ENCODE measurements at regions not wholly inside any gene's neighbourhood (a gene's known extent, or its start where the extent isn't known, plus 50 kb on each side); places are given as distances from the start of the nearest gene placed in this dataset.
"Not testable (repeated sequence)": the region's sequence is repeated elsewhere in the genome, so short reads cannot be mapped to it uniquely, and the experiment has no call there.

DNA sequence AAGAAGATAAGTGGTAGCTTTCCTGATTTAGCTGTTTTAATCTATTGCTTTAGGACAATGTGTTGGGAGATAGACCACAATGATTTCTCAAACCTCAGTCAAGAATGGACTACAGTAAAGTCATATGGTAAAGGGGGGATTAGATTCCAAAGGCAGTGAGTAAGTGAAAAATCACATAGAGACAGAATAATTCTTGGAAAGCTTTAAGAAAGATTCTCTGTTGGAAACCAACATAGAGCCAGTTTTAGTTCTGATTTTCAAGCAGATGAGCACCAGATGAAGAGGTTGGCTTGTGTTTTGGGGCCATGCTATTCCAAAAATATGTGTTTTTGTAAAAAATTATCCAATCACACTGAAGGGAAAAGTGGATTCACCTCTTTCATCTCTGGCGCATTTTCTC, 256.8 kb upstream of the RPS23 start:
- H2AFZ ChIP-seq (ENCODE audit: low read length) = no peak overlapping the region
- intact Hi-C loops (cut with micrococcal nuclease; ENCODE audit: unreplicated experiment) = no loop called here
- BruUV-seq (replicated peaks) = no TSS peak
- peaks cover 22% of the 10 kb centered on the region for H3K9me3 ChIP-seq (ENCODE audit: low read length)
- DNase-seq (ENCODE audit: low spot score) (no peak), FAIRE-seq (no peak), ATAC-seq (no peak)
- no peak overlapping the region for H3K4me2 ChIP-seq (ENCODE audit: low read depth, low read length)
- H3K4me1 ChIP-seq (ENCODE audit: insufficient read depth, low read length) = peaks cover 8% of the 10 kb centered on the region; the same call in 1 of the 2 replicates
- no peak overlapping the region for H3K4me3 ChIP-seq (replicated peaks in 1 of 3; ENCODE audit: insufficient read depth in 1 of 3, low read depth in 2 of 3, low read length in 3 of 3)
- no peak overlapping the region for H3K9ac ChIP-seq (ENCODE audit: insufficient read depth, low read depth, low read length)
- no peak overlapping the region for H3K27ac ChIP-seq (ENCODE audit: extremely low read length, insufficient read depth, low read length)
- no peaks in the 10 kb centered on the region for H3K79me2 ChIP-seq (ENCODE audit: insufficient read depth, low read length)
- in situ Hi-C loops (cut with HindIII; ENCODE audit: extremely low pct_ligation_motif_present, low pct_unique_long_range_greater_than_20kb) = no loop called here
- no peaks in the 10 kb centered on the region for H3K36me3 ChIP-seq (replicated peaks in 1 of 2; ENCODE audit: control insufficient read depth in 1 of 2, insufficient read depth in 2 of 2, low read length in 2 of 2)
- ChIA-PET POLR2A (no interaction called here), CTCF (ENCODE audit: low intra/inter-chr PET ratio, low total read pairs) (no interaction called here)
- no peak for TF ChIP-seq ZFP90 (CRISPR knock-in tag; IDR thresholded peaks at IDR 0.05; ENCODE audit: borderline replicate concordance)
- no peak for TF ChIP-seq U2AF2 (IDR thresholded peaks at IDR 0.05; ENCODE audit: low read depth, low read length)
- no peak for TF ChIP-seq ATAD3A (CRISPR knock-in tag; IDR thresholded peaks at IDR 0.05)
- no peak for TF ChIP-seq MAFG (CRISPR knock-in tag; IDR thresholded peaks at IDR 0.05)
- TF ChIP-seq, protein P1, sequence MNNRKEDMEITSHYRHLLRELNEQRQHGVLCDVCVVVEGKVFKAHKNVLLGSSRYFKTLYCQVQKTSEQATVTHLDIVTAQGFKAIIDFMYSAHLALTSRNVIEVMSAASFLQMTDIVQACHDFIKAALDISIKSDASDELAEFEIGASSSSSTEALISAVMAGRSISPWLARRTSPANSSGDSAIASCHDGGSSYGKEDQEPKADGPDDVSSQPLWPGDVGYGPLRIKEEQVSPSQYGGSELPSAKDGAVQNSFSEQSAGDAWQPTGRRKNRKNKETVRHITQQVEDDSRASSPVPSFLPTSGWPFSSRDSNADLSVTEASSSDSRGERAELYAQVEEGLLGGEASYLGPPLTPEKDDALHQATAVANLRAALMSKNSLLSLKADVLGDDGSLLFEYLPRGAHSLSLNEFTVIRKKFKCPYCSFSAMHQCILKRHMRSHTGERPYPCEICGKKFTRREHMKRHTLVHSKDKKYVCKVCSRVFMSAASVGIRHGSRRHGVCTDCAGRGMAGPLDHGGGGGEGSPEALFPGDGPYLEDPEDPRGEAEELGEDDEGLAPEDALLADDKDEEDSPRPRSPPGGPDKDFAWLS (CRISPR knock-in tag; IDR thresholded peaks at IDR 0.05; ENCODE audit: borderline replicate concordance) = no peak
- WGBS (ENCODE audit: low lambda C conversion rate) = 88% methylated on average over 1 of the region's 1 CpG
- no peaks in the 10 kb centered on the region for H3K27me3 ChIP-seq (ENCODE audit: control insufficient read depth in 1 of 2, insufficient read depth in 2 of 2, low read length in 2 of 2)
- no peaks in the 10 kb centered on the region for H4K20me1 ChIP-seq (ENCODE audit: insufficient read depth, low read length)

DNA sequence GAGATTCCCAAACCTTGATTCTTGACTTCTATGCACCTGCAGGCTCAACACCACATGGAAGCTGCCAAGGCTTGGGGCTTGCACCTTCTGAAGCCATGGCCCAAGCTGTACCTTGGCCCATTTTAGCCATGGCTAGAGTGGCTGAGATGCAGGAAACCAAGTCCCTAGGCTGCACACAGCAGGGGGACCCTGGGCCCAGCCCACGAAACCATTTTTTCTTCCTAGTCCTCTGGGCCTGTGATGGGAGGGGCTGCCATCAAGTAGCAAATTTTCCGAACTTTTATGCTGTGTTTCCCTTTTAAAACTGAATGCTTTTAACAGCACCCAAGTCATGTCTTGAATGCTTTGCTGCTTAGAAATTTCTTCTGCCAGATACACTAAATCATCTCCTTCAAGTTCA, 253.9 kb upstream of the RPS23 start:
- H3K79me2 ChIP-seq (ENCODE audit: insufficient read depth, low read length); FAIRE-seq; DNase-seq (ENCODE audit: low spot score); H4K20me1 ChIP-seq (ENCODE audit: insufficient read depth, low read length); intact Hi-C loops (cut with micrococcal nuclease; ENCODE audit: unreplicated experiment); H2AFZ ChIP-seq (ENCODE audit: low read length); H3K4me3 ChIP-seq (replicated peaks in 1 of 3; ENCODE audit: insufficient read depth in 1 of 3, low read depth in 2 of 3, low read length in 3 of 3); in situ Hi-C loops (cut with HindIII; ENCODE audit: extremely low pct_ligation_motif_present, low pct_unique_long_range_greater_than_20kb); H3K36me3 ChIP-seq (replicated peaks in 1 of 2; ENCODE audit: control insufficient read depth in 1 of 2, insufficient read depth in 2 of 2, low read length in 2 of 2); H3K9ac ChIP-seq (ENCODE audit: insufficient read depth, low read depth, low read length); ATAC-seq; POLR2A ChIA-PET; H3K27ac ChIP-seq (ENCODE audit: extremely low read length, insufficient read depth, low read length); H3K4me2 ChIP-seq (ENCODE audit: low read depth, low read length); H3K27me3 ChIP-seq (ENCODE audit: control insufficient read depth in 1 of 2, insufficient read depth in 2 of 2, low read length in 2 of 2); BruUV-seq (replicated peaks); CTCF ChIA-PET (ENCODE audit: low intra/inter-chr PET ratio, low total read pairs): not testable (repeated sequence)
- 3% methylated on average over 2 of the region's 2 CpGs for WGBS (ENCODE audit: low lambda C conversion rate)
- Histone ChIP-seq H3K4me1 (ENCODE audit: insufficient read depth, low read length) (peaks cover 16% of the 10 kb centered on the region; the same call in 1 of the 2 replicates), H3K9me3 (ENCODE audit: low read length) (peaks cover 24% of the 10 kb centered on the region)

Data from HepG2 (cell line).